Activated B cell treated with CpG ODN at 0.5 μM for 24 hours (primary cell): ENCODE measurements at regions not wholly inside any gene's neighbourhood (a gene's known extent, or its start where the extent isn't known, plus 50 kb on each side); places are given as distances from the start of the nearest gene placed in this dataset.
"Not testable (repeated sequence)": the region's sequence is repeated elsewhere in the genome, so short reads cannot be mapped to it uniquely, and the experiment has no call there.

Source experiments
- ATAC-seq: fragments of 200-7000 bp; cut with Tn5 transposase; one replicate; pipeline ENCODE4 v1.10.0; 2021; ENCODE audit warnings: low read depth, mild to moderate bottlenecking, moderate library complexity
- CTCF ChIA-PET: fragments of 350-600 bp; sonication (Branson Sonifier 250); formaldehyde crosslinking; loops from one replicate; lab custom pipeline; 2021; ENCODE audit warnings: antibody characterized with exemption; lab: Charles Lee
- POLR2A ChIA-PET: fragments of 350-600 bp; sonication (Branson Sonifier 250); formaldehyde crosslinking; loops from one replicate; lab custom pipeline; 2021; ENCODE audit warnings: antibody characterized with exemption; lab: Charles Lee
- DNase-seq: peaks from one replicate; pipeline ENCODE4 v3.0.0; 2022
- H3K27ac Mint-ChIP-seq: one replicate; pipeline ENCODE4 v1.8.0; 2020; ENCODE audit warnings: mixed read lengths
- H3K27me3 Mint-ChIP-seq: one replicate; pipeline ENCODE4 v1.8.0; 2021; ENCODE audit warnings: mixed read lengths
- H3K36me3 Mint-ChIP-seq: one replicate; pipeline ENCODE4 v1.8.0; 2021; ENCODE audit warnings: low read depth, mixed read lengths
- H3K4me1 Mint-ChIP-seq: one replicate; pipeline ENCODE4 v1.8.0; 2021; ENCODE audit warnings: mixed read lengths
- H3K4me3 Mint-ChIP-seq: one replicate; pipeline ENCODE4 v1.8.0; 2020; ENCODE audit warnings: mild to moderate bottlenecking, mixed read lengths
- H3K9me3 Mint-ChIP-seq: one replicate; pipeline ENCODE4 v1.8.0; 2020; ENCODE audit warnings: mixed read lengths
- intact Hi-C: fragments of 100-400 bp; cut with micrococcal nuclease; formaldehyde crosslinking; loops from one replicate; pipeline ENCODE4 v1.15.1; 2024
- TF ChIP-seq, protein P1 (sequence below): fragments of 200-600 bp; IDR thresholded peaks from one replicate; pipeline ENCODE4 v1.8.0; 2022; ENCODE audit warnings: antibody characterized with exemption, mild to moderate bottlenecking

- ChIA-PET CTCF (no interaction called here), POLR2A (no interaction called here)
- intact Hi-C loops: no loop called here
- ATAC-seq (no peak), DNase-seq (no peak)
- Mint-ChIP-seq H3K27ac (no peak overlapping the region), H3K27me3 (peaks cover 2% of the 10 kb centered on the region), H3K9me3 (peaks cover 2% of the 10 kb centered on the region), H3K36me3 (no peaks in the 10 kb centered on the region), H3K4me3 (no peak overlapping the region), H3K4me1 (no peaks in the 10 kb centered on the region)
- TF ChIP-seq, protein P1, sequence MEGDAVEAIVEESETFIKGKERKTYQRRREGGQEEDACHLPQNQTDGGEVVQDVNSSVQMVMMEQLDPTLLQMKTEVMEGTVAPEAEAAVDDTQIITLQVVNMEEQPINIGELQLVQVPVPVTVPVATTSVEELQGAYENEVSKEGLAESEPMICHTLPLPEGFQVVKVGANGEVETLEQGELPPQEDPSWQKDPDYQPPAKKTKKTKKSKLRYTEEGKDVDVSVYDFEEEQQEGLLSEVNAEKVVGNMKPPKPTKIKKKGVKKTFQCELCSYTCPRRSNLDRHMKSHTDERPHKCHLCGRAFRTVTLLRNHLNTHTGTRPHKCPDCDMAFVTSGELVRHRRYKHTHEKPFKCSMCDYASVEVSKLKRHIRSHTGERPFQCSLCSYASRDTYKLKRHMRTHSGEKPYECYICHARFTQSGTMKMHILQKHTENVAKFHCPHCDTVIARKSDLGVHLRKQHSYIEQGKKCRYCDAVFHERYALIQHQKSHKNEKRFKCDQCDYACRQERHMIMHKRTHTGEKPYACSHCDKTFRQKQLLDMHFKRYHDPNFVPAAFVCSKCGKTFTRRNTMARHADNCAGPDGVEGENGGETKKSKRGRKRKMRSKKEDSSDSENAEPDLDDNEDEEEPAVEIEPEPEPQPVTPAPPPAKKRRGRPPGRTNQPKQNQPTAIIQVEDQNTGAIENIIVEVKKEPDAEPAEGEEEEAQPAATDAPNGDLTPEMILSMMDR: no peak
These were observed 73.9 kb upstream of the HPCAL1 start for GRCh38 chr2:10228611-10229365.

GRCh38 chr2:10229462-10230099 lies 73.1 kb upstream of the HPCAL1 start:
- Mint-ChIP-seq H3K4me3 (no peak overlapping the region), H3K27me3 (peaks cover 3% of the 10 kb centered on the region), H3K9me3 (peaks cover 2% of the 10 kb centered on the region), H3K36me3 (no peaks in the 10 kb centered on the region), H3K4me1 (no peaks in the 10 kb centered on the region), H3K27ac (no peak overlapping the region)
- DNase-seq: no peak
- ATAC-seq: no peak
- intact Hi-C loops: no loop called here
- TF ChIP-seq, protein P1: no peak
- CTCF ChIA-PET: no interaction called here
- POLR2A ChIA-PET: no interaction called here

DNA sequence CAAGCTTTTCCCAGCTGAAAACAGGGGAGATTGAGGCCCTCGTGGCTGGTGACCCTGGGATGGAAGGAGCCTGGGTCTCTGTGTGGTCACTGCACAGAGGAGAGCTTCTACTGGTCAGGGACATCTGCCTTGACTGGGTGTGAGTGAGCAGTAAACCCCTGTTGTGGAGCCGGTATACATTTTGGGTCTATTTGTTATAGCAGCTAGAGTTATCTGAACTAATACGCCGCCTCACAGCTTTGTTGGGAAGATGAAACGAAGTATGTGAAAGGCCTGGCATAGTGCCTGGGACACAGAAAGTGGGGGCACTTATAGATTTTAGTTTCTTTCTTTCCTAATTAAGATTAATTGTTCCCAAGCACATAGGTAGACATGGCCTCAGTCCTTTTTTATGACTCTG lies 72.2 kb upstream of the HPCAL1 start:
- H3K27ac Mint-ChIP-seq: no peak overlapping the region
- no peaks in the 10 kb centered on the region for H3K36me3 Mint-ChIP-seq
- H3K4me1 Mint-ChIP-seq: no peaks in the 10 kb centered on the region
- POLR2A ChIA-PET: no interaction called here
- intact Hi-C loops: no loop called here
- TF ChIP-seq, protein P1: no peak
- peaks cover 3% of the 10 kb centered on the region for H3K27me3 Mint-ChIP-seq
- no peak overlapping the region for H3K4me3 Mint-ChIP-seq
- CTCF ChIA-PET: no interaction called here
- peaks cover 2% of the 10 kb centered on the region for H3K9me3 Mint-ChIP-seq
- DNase-seq (no peak), ATAC-seq (no peak)

- intact Hi-C loops, DNase-seq, H3K4me3 Mint-ChIP-seq, ATAC-seq, CTCF ChIA-PET, H3K36me3 Mint-ChIP-seq, H3K9me3 Mint-ChIP-seq, H3K4me1 Mint-ChIP-seq, POLR2A ChIA-PET, H3K27me3 Mint-ChIP-seq, H3K27ac Mint-ChIP-seq: not testable (repeated sequence)
These were observed 71.8 kb upstream of the HPCAL1 start for GRCh38 chr2:10230921-10231320.

DNA sequence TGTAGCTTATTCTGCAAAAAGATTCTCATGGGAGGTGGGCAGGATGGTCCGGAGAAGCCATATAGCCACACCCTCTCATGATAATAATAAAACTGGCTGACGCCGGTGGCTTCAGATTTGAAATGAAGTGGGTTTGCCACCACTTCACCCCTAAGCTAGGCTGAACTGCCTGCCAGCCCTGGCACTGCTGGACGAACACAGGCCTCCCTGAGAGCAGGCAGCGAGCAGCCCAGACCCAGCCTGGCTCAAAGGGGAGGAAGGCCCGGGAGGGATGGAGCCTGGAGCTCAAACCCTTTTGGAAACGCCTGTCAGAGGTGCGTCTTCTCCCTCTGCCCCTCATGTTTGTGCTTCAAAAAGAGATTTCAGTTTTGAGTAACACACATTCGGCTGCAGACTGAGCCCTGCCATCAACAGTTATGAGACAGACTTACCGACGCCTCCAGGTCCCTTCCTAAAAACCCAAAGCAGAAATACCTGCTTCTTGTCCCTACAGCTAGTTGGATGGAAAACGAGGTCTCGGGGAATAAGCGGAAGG lies 71.1 kb upstream of the HPCAL1 start:
- H3K4me1 Mint-ChIP-seq: no peaks in the 10 kb centered on the region
- intact Hi-C loops: no loop called here
- H3K27me3 Mint-ChIP-seq: peaks cover 12% of the 10 kb centered on the region
- peaks cover 2% of the 10 kb centered on the region for H3K9me3 Mint-ChIP-seq
- DNase-seq: no peak
- POLR2A ChIA-PET: no interaction called here
- no peak overlapping the region for H3K27ac Mint-ChIP-seq
- no peak overlapping the region for H3K4me3 Mint-ChIP-seq
- ATAC-seq: no peak
- H3K36me3 Mint-ChIP-seq: no peaks in the 10 kb centered on the region
- TF ChIP-seq, protein P1: no peak
- CTCF ChIA-PET: no interaction called here
